OCI-LY7 (cell line): ENCODE measurements at regions not wholly inside any gene's neighbourhood (a gene's known extent, or its start where the extent isn't known, plus 50 kb on each side); places are given as distances from the start of the nearest gene placed in this dataset.

Source experiments
- CTCF ChIP-seq: fragments of 200-600 bp; sonication (generic); conservative IDR thresholded peaks from 2 replicates; pipeline ENCODE4 v1.5.1; 2014; ENCODE audit warnings: mild to moderate bottlenecking, antibody characterized with exemption, low read length, moderate library complexity, mixed read lengths
- EZH2phosphoT487 ChIP-seq: fragments of 200-600 bp; sonication (generic); IDR thresholded peaks from 2 replicates; pipeline ENCODE4 v1.6.1; 2018; ENCODE audit warnings: low read depth, borderline replicate concordance, mild to moderate bottlenecking, mixed run types, antibody characterized with exemption, low read length, moderate library complexity, mixed read lengths

GRCh38 chr10:58971796-58972491, 204.5 kb upstream of the PHYHIPL start:
- TF ChIP-seq CTCF (no peak), EZH2phosphoT487 (no peak)
